A549 (cell line): ENCODE measurements at regions not wholly inside any gene's neighbourhood (a gene's known extent, or its start where the extent isn't known, plus 50 kb on each side); places are given as distances from the start of the nearest gene placed in this dataset.

ENCODE experiments used
- ATAC-seq, 2 experiments: fragments of 200-7000 bp in 1 of 2; fragments of >200 bp in 1 of 2; cut with Nextera tagmentation in 1 of 2; cut with Tn5 transposase in 1 of 2; 3 replicates each; pipeline versions ENCODE4 v1.8.0 to v1.9.1; 2018 to 2020; ENCODE audit warnings: mild to moderate bottlenecking in 1 of 2, moderate library complexity in 1 of 2
- CTCF ChIA-PET: fragments of 300-600 bp; sonication (Branson Sonifier 250); formaldehyde crosslinking; extraction: SDS; loops from one replicate; lab custom pipeline; 2021; ENCODE audit warnings: antibody characterized with exemption, inconsistent platforms; lab: Yijun Ruan, JAX
- POLR2A ChIA-PET: fragments of 350-600 bp; formaldehyde crosslinking; extraction: SDS; loops from one replicate; lab custom pipeline; 2021; ENCODE audit warnings: antibody characterized with exemption, inconsistent platforms; lab: Yijun Ruan, JAX
- DNase-seq, 2 experiments: peaks; one replicate each; pipeline versions ENCODE4 v3.0.0 to v3.0.0-alpha.2; 2011 to 2016; ENCODE audit warnings: low read depth in 1 of 2, low spot score in 1 of 2
- FAIRE-seq: peaks from 2 replicates; lab custom pipeline; 2011; peaks lifted over from hg19 to GRCh38; lab: Jason Lieb, UNC
- H3K27ac ChIP-seq, 2 experiments: fragments of >200 bp; sonication (Bioruptor Twin); formaldehyde crosslinking; 3 replicates each; pipeline ENCODE4 v1.5.1; 2016 to 2017
- H3K4me1 ChIP-seq: fragments of >200 bp; sonication (Bioruptor Twin); formaldehyde crosslinking; 3 replicates; pipeline ENCODE4 v1.6.1; 2016
- H3K4me2 ChIP-seq: fragments of >200 bp; sonication (Bioruptor Twin); formaldehyde crosslinking; 3 replicates; pipeline ENCODE4 v1.6.1; 2016
- H3K4me3 ChIP-seq: fragments of >200 bp; sonication (Bioruptor Twin); formaldehyde crosslinking; 3 replicates; pipeline ENCODE4 v1.5.1; 2016
- H3K9me3 ChIP-seq: fragments of >200 bp; sonication (Bioruptor Twin); formaldehyde crosslinking; 3 replicates; pipeline ENCODE4 v1.6.1; 2016
- CBX8 ChIP-seq: fragments of 200-600 bp; sonication (generic); IDR thresholded peaks from 2 replicates; pipeline ENCODE4 v1.6.1; 2016
- CEBPB ChIP-seq, 2 experiments: fragments of >200 bp in 1 of 2; sonication (Bioruptor Twin) in 1 of 2; formaldehyde crosslinking in 1 of 2; IDR thresholded peaks; 2 replicates each; pipeline ENCODE4 v1.6.1; 2012 to 2016
- CHD2 ChIP-seq: fragments of 150-350 bp; IDR thresholded peaks from 2 replicates; pipeline ENCODE4 v1.6.1; 2014; ENCODE audit warnings: low read length; ENCODE audit not compliant: partially characterized antibody
- EHF ChIP-seq: fragments of 250-450 bp; sonication (Bioruptor Pico); IDR thresholded peaks from 2 replicates; pipeline ENCODE4 v1.5.0; 2020; ENCODE audit warnings: mild to moderate bottlenecking
- EP300 ChIP-seq, 2 experiments: fragments of >200 bp; sonication (Bioruptor Twin); formaldehyde crosslinking; IDR thresholded peaks; 2 replicates in 1 of 2; 3 replicates in 1 of 2; pipeline ENCODE4 v1.6.1; 2016 to 2017
- ESRRA ChIP-seq: fragments of 150-350 bp; IDR thresholded peaks from 2 replicates; pipeline ENCODE4 v1.6.1; 2014; ENCODE audit warnings: mild to moderate bottlenecking, low read length, borderline replicate concordance
- FOSB ChIP-seq: fragments of 250-450 bp; sonication (Bioruptor Pico); IDR thresholded peaks from 2 replicates; pipeline ENCODE4 v1.5.0; 2020; ENCODE audit warnings: mild to moderate bottlenecking, moderate library complexity
- FOSL2 ChIP-seq, 2 experiments: fragments of 450-650 bp in 1 of 2; fragments of >200 bp in 1 of 2; sonication (Bioruptor Twin) in 1 of 2; formaldehyde crosslinking; IDR thresholded peaks; 2 replicates each; pipeline versions ENCODE4 v1.5.0 to v1.6.1; 2016 to 2020; ENCODE audit warnings: mild to moderate bottlenecking in 1 of 2, moderate library complexity in 1 of 2
- FOXS1 ChIP-seq: fragments of 250-450 bp; sonication (Bioruptor Pico); IDR thresholded peaks from 2 replicates; pipeline ENCODE4 v1.5.0; 2020; ENCODE audit warnings: mild to moderate bottlenecking, moderate library complexity
- HMGXB4 ChIP-seq: fragments of 250-450 bp; sonication (Bioruptor Pico); IDR thresholded peaks from 2 replicates; pipeline ENCODE4 v1.5.0; 2021; ENCODE audit warnings: mild to moderate bottlenecking, moderate library complexity, borderline replicate concordance
- HOXB5 ChIP-seq: fragments of 250-450 bp; sonication (Bioruptor Pico); IDR thresholded peaks from 2 replicates; pipeline ENCODE4 v1.5.0; 2020; ENCODE audit warnings: mild to moderate bottlenecking, moderate library complexity
- JUN ChIP-seq, 2 experiments: fragments of >200 bp; sonication (Bioruptor Twin); formaldehyde crosslinking; IDR thresholded peaks; 2 replicates in 1 of 2; 3 replicates in 1 of 2; pipeline ENCODE4 v1.6.1; 2016 to 2017
- MAFK ChIP-seq: fragments of 450-650 bp; IDR thresholded peaks from 2 replicates; pipeline ENCODE4 v1.6.1; 2014; ENCODE audit not compliant: partially characterized antibody
- NPAS2 ChIP-seq: fragments of 250-450 bp; sonication (Bioruptor Pico); IDR thresholded peaks from 2 replicates; pipeline ENCODE4 v1.8.0; 2022; ENCODE audit warnings: mild to moderate bottlenecking, moderate library complexity, borderline replicate concordance
- PBX3 ChIP-seq: IDR thresholded peaks from 2 replicates; pipeline ENCODE4 v1.6.1; 2012
- PHF8 ChIP-seq: fragments of 200-600 bp; sonication (generic); IDR thresholded peaks from 2 replicates; pipeline ENCODE4 v1.6.1; 2016; ENCODE audit warnings: low read depth, mild to moderate bottlenecking, antibody characterized with exemption, moderate library complexity, borderline replicate concordance
- POLR2AphosphoS2 ChIP-seq: conservative IDR thresholded peaks from 2 replicates; pipeline ENCODE4 v1.6.1; 2012; ENCODE audit warnings: low read length, improper control_type of control experiment, inconsistent platforms
- RAD21 ChIP-seq, 2 experiments: fragments of >200 bp in 1 of 2; sonication (Bioruptor Twin) in 1 of 2; formaldehyde crosslinking in 1 of 2; IDR thresholded peaks in 1 of 2; conservative IDR thresholded peaks in 1 of 2; 2 replicates in 1 of 2; 3 replicates in 1 of 2; pipeline ENCODE4 v1.6.1; 2012 to 2018; ENCODE audit warnings: inconsistent platforms in 1 of 2
- RFX5 ChIP-seq: fragments of 450-650 bp; IDR thresholded peaks from 2 replicates; pipeline ENCODE4 v1.7.1; 2014; ENCODE audit warnings: antibody characterized with exemption, mild to moderate bottlenecking, moderate library complexity
- SMC3 ChIP-seq: fragments of >200 bp; sonication (Bioruptor Twin); formaldehyde crosslinking; IDR thresholded peaks from 3 replicates; pipeline ENCODE4 v1.6.1; 2018; ENCODE audit warnings: inconsistent platforms
- SREBF2 ChIP-seq: fragments of 450-650 bp; IDR thresholded peaks from 2 replicates; pipeline ENCODE4 v1.6.1; 2014; ENCODE audit warnings: mild to moderate bottlenecking, moderate library complexity
- ZFP36 ChIP-seq: fragments of 450-650 bp; IDR thresholded peaks from 2 replicates; pipeline ENCODE4 v1.6.1; 2014; ENCODE audit warnings: borderline replicate concordance; ENCODE audit not compliant: partially characterized antibody
- ZNF302 ChIP-seq: fragments of 250-450 bp; sonication (Bioruptor Pico); IDR thresholded peaks from 2 replicates; pipeline ENCODE4 v1.9.0; 2021; ENCODE audit warnings: inconsistent platforms, mild to moderate bottlenecking, moderate library complexity
- ZSCAN20 ChIP-seq: fragments of 250-450 bp; sonication (Bioruptor Pico); IDR thresholded peaks from 2 replicates; pipeline ENCODE4 v1.8.0; 2022; ENCODE audit warnings: mild to moderate bottlenecking, moderate library complexity
- WGBS: methylation state at CpG from one replicate; pipeline ENCODE4 v1.1.6; 2017; ENCODE audit errors: missing lambda C conversion rate; 5-methylcytosine and 5-hydroxymethylcytosine counted together
- TF ChIP-seq, protein P1 (sequence below): fragments of >200 bp; sonication (Bioruptor Twin); formaldehyde crosslinking; IDR thresholded peaks from 3 replicates; pipeline ENCODE4 v1.5.1; 2016
- TF ChIP-seq, protein P2 (sequence below): fragments of 150-350 bp; IDR thresholded peaks from 2 replicates; pipeline ENCODE4 v1.6.1; 2014; ENCODE audit warnings: low read depth, mild to moderate bottlenecking, low read length

DNA sequence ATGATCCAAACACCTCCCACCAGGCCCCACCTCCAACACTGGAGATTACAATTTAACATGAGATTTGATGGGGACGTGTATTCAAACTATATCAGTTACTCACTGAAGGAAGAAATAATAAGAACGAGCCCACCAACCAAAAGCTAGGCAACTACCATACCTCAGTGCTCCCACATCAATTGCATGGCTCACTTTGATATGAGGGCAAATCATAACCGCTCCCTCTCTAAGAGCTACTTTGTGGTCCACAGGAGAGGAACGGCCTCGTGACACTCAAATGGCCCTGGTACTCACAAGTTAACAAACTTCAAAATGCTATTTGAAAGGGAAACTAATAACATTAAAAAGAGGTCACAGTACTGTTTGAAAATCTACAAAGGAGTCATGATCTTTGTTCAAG lies 170.7 kb upstream of the SLC7A11 start:
- Histone ChIP-seq H3K4me1 (no peaks in the 10 kb centered on the region), H3K9me3 (no peaks in the 10 kb centered on the region), H3K4me2 (no peak overlapping the region), H3K27ac (no peak overlapping the region), H3K4me3 (no peak overlapping the region)
- ATAC-seq, result no peak
- CTCF ChIA-PET, result no interaction called here
- DNase-seq, result no peak
- FAIRE-seq, result no peak
- POLR2A ChIA-PET, result no interaction called here
- 79% methylated on average over 5 of the region's 5 CpGs for WGBS
- TF ChIP-seq FOSL2 (IDR thresholded peaks at IDR 0.05) (no peak), FOSL2 (CRISPR knock-in tag; IDR thresholded peaks at IDR 0.05) (no peak), ZNF302 (CRISPR knock-in tag) (no peak), SMC3 (no peak), SREBF2 (no peak), MAFK (no peak), ZSCAN20 (CRISPR knock-in tag) (no peak), JUN (IDR thresholded peaks at IDR 0.05) (no peak), FOSB (no peak), NPAS2 (CRISPR knock-in tag) (no peak), HMGXB4 (no peak), RAD21 (conservative IDR thresholded peaks at IDR 0.05 in 1 of 2, IDR thresholded peaks at IDR 0.05 in 1 of 2) (no peak), HOXB5 (CRISPR knock-in tag) (no peak)
- TF ChIP-seq, protein P1, sequence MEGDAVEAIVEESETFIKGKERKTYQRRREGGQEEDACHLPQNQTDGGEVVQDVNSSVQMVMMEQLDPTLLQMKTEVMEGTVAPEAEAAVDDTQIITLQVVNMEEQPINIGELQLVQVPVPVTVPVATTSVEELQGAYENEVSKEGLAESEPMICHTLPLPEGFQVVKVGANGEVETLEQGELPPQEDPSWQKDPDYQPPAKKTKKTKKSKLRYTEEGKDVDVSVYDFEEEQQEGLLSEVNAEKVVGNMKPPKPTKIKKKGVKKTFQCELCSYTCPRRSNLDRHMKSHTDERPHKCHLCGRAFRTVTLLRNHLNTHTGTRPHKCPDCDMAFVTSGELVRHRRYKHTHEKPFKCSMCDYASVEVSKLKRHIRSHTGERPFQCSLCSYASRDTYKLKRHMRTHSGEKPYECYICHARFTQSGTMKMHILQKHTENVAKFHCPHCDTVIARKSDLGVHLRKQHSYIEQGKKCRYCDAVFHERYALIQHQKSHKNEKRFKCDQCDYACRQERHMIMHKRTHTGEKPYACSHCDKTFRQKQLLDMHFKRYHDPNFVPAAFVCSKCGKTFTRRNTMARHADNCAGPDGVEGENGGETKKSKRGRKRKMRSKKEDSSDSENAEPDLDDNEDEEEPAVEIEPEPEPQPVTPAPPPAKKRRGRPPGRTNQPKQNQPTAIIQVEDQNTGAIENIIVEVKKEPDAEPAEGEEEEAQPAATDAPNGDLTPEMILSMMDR, result no peak

GRCh38 chr4:138410266-138410665 lies 168.1 kb upstream of the SLC7A11 start:
- peaks cover 14% of the 10 kb centered on the region for H3K4me1 ChIP-seq
- no peak overlapping the region for H3K4me3 ChIP-seq
- no peak overlapping the region for H3K27ac ChIP-seq
- no peak for TF ChIP-seq FOSB
- no peak for TF ChIP-seq SMC3
- TF ChIP-seq POLR2AphosphoS2, result no peak
- TF ChIP-seq ZFP36, result no peak
- no peak for TF ChIP-seq ZSCAN20 (CRISPR knock-in tag)
- no peak for TF ChIP-seq HMGXB4
- no peak for TF ChIP-seq EP300 (IDR thresholded peaks at IDR 0.05)
- TF ChIP-seq ESRRA, result no peak
- TF ChIP-seq RFX5, result no peak
- TF ChIP-seq CBX8, result no peak
- no peak for TF ChIP-seq PHF8
- no peak for TF ChIP-seq CEBPB (IDR thresholded peaks at IDR 0.05)
- no peak for TF ChIP-seq CHD2
- no peak for TF ChIP-seq PBX3
- TF ChIP-seq EHF (CRISPR knock-in tag), result no peak
- no peak for TF ChIP-seq FOXS1 (CRISPR knock-in tag)
- TF ChIP-seq, protein P2, sequence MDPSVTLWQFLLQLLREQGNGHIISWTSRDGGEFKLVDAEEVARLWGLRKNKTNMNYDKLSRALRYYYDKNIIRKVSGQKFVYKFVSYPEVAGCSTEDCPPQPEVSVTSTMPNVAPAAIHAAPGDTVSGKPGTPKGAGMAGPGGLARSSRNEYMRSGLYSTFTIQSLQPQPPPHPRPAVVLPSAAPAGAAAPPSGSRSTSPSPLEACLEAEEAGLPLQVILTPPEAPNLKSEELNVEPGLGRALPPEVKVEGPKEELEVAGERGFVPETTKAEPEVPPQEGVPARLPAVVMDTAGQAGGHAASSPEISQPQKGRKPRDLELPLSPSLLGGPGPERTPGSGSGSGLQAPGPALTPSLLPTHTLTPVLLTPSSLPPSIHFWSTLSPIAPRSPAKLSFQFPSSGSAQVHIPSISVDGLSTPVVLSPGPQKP, result no peak
- no peak for TF ChIP-seq ZNF302 (CRISPR knock-in tag)
- ATAC-seq (no peak), FAIRE-seq (no peak), DNase-seq (no peak)
- H3K4me2 ChIP-seq, result no peak overlapping the region
- ChIA-PET CTCF (no interaction called here), POLR2A (no interaction called here)
- H3K9me3 ChIP-seq, result no peaks in the 10 kb centered on the region
